HG03439 (cell line): ENCODE measurements at regions not wholly inside any gene's neighbourhood (a gene's known extent, or its start where the extent isn't known, plus 50 kb on each side); places are given as distances from the start of the nearest gene placed in this dataset.
"Not testable (repeated sequence)": the region's sequence is repeated elsewhere in the genome, so short reads cannot be mapped to it uniquely, and the experiment has no call there.

Experiments
- ATAC-seq: cut with Tn5 transposase; IDR thresholded peaks from one replicate; pipeline ENCODE4 v1.9.1; 2021; ENCODE audit warnings: mild to moderate bottlenecking, moderate library complexity; ENCODE audit not compliant: unreplicated experiment

GRCh38 chr10:56298941-56299340 is 62.1 kb downstream of the ZWINT start:
- ATAC-seq = no peak

GRCh38 chr10:56296618-56297017 is 64.4 kb downstream of the ZWINT start:
- no peak for ATAC-seq

GRCh38 chr10:56288403-56288802 is 72.7 kb downstream of the ZWINT start:
- ATAC-seq = no peak

- ATAC-seq = no peak
Measured at GRCh38 chr10:56286096-56286495, 75.0 kb downstream of the ZWINT start.

GRCh38 chr10:56279270-56279669 is 81.8 kb downstream of the ZWINT start:
- ATAC-seq = no peak

GRCh38 chr10:56269181-56269580 is 91.9 kb downstream of the ZWINT start:
- ATAC-seq = no peak

- no peak for ATAC-seq
Measured at GRCh38 chr10:56266120-56266519, 94.9 kb downstream of the ZWINT start.

GRCh38 chr10:56258991-56259390 is 102.1 kb downstream of the ZWINT start:
- ATAC-seq = no peak

GRCh38 chr10:56258378-56258777 is 102.7 kb downstream of the ZWINT start:
- ATAC-seq = no peak

GRCh38 chr10:56255298-56255697 is 105.8 kb downstream of the ZWINT start:
- ATAC-seq = no peak

GRCh38 chr10:56240471-56240870 is 120.6 kb downstream of the ZWINT start:
- no peak for ATAC-seq

GRCh38 chr10:56231436-56231835 is 129.6 kb downstream of the ZWINT start:
- no peak for ATAC-seq

GRCh38 chr10:56222237-56222636 is 138.8 kb downstream of the ZWINT start:
- no peak for ATAC-seq

GRCh38 chr10:56212951-56213350 is 148.1 kb downstream of the ZWINT start:
- ATAC-seq = no peak

- ATAC-seq = peak; percentile 69
Measured at GRCh38 chr10:56181607-56182006, 179.5 kb downstream of the ZWINT start.

GRCh38 chr10:56178210-56178609 is 182.8 kb downstream of the ZWINT start:
- ATAC-seq = no peak

GRCh38 chr10:56155091-56155513 is 206.0 kb downstream of the ZWINT start:
- not testable (repeated sequence) for ATAC-seq

GRCh38 chr10:56146806-56147205 is 214.3 kb downstream of the ZWINT start:
- ATAC-seq = no peak

- ATAC-seq = peak; percentile 88
Measured at GRCh38 chr10:56142092-56142728, 218.8 kb downstream of the ZWINT start.

- ATAC-seq = no peak
Measured at GRCh38 chr10:56139405-56139804, 221.7 kb downstream of the ZWINT start.

GRCh38 chr10:56135828-56136227 is 225.2 kb downstream of the ZWINT start:
- ATAC-seq = no peak

GRCh38 chr10:56123247-56123646 is 237.8 kb downstream of the ZWINT start:
- ATAC-seq = no peak

- no peak for ATAC-seq
Measured at GRCh38 chr10:56116684-56117083, 244.4 kb downstream of the ZWINT start.
